K562 (cell line): ENCODE measurements at regions not wholly inside any gene's neighbourhood (a gene's known extent, or its start where the extent isn't known, plus 50 kb on each side); places are given as distances from the start of the nearest gene placed in this dataset.

Source experiments
- ATAC-seq: fragments of 200-7000 bp; cut with Tn5 transposase; 3 replicates; pipeline ENCODE4 v1.9.1; 2020; ENCODE audit warnings: moderate library complexity
- BruUV-seq: library from RNA; stranded (reverse); fragments of 400-500 nt; replicated peaks from 2 replicates; lab custom pipeline; 2021; lab: Mats Ljungman, UMichigan
- CTCF ChIA-PET: fragments of 300-600 bp; formaldehyde crosslinking; extraction: SDS; loops from one replicate; lab custom pipeline; 2021; ENCODE audit warnings: low intra/inter-chr PET ratio; lab: Yijun Ruan, JAX
- POLR2A ChIA-PET: fragments of 300-600, 350-650 bp; sonication (Branson Sonifier 250); formaldehyde crosslinking; extraction: SDS; loops from one replicate; lab custom pipeline; 2021; ENCODE audit warnings: antibody characterized with exemption, inconsistent platforms; lab: Yijun Ruan, JAX
- DNase-seq, 4 experiments: peaks; one replicate each; pipeline versions ENCODE4 v3.0.0 to v3.0.0-alpha.2; 2011 to 2018; ENCODE audit warnings: low spot score in 3 of 4, mixed read lengths in 3 of 4; ENCODE audit errors: extremely low read depth in 1 of 4
- FAIRE-seq: peaks from 2 replicates; lab custom pipeline; 2011; peaks lifted over from hg19 to GRCh38; lab: Jason Lieb, UNC
- H2AFZ ChIP-seq: 2 replicates; pipeline ENCODE4 v1.6.0; 2011; ENCODE audit warnings: low read depth, low read length, control low read depth, inconsistent platforms
- H3K27ac ChIP-seq: fragments of 200-600 bp; 3 replicates; pipeline ENCODE4 v1.8.0; 2011; ENCODE audit warnings: low read depth, mild to moderate bottlenecking, control low read depth, inconsistent platforms, low read length, moderate library complexity, mixed read lengths; ENCODE audit errors: extremely low read depth
- H3K27me3 ChIP-seq, 2 experiments: fragments of 300-600 bp in 1 of 2; 2 replicates in 1 of 2; 3 replicates in 1 of 2; pipeline versions ENCODE4 v1.6.0 to v1.8.0; 2011; ENCODE audit warnings: inconsistent platforms in 2 of 2, low read length in 2 of 2, mild to moderate bottlenecking in 1 of 2, mixed read lengths in 1 of 2, moderate library complexity in 1 of 2; ENCODE audit not compliant: control insufficient read depth in 2 of 2, insufficient read depth in 2 of 2
- H3K36me3 ChIP-seq: fragments of 300-600 bp; 3 replicates; pipeline ENCODE4 v1.8.0; 2011; ENCODE audit warnings: mild to moderate bottlenecking, low read length, inconsistent platforms; ENCODE audit not compliant: control insufficient read depth, insufficient read depth
- H3K4me1 ChIP-seq, 2 experiments: fragments of 200-600 bp in 1 of 2; replicated peaks in 1 of 2; 2 replicates in 1 of 2; 3 replicates in 1 of 2; pipeline versions ENCODE4 v1.5.1 to v1.8.0; 2011; ENCODE audit warnings: inconsistent platforms in 2 of 2, low read length in 2 of 2, mild to moderate bottlenecking in 1 of 2, mixed read lengths in 1 of 2, moderate library complexity in 1 of 2; ENCODE audit not compliant: control insufficient read depth in 2 of 2, insufficient read depth in 2 of 2
- H3K4me2 ChIP-seq: 2 replicates; pipeline ENCODE4 v1.6.1; 2011; ENCODE audit warnings: low read length, control low read depth, inconsistent platforms, mixed read lengths; ENCODE audit not compliant: insufficient read depth
- H3K4me3 ChIP-seq: fragments of 200-600 bp; sonication (generic), shearing (Covaris generic); 2 replicates; pipeline ENCODE4 v1.5.1; 2016; ENCODE audit warnings: control low read depth, inconsistent platforms
- H3K79me2 ChIP-seq: fragments of 200-600 bp; 3 replicates; pipeline ENCODE4 v1.8.0; 2011; ENCODE audit warnings: low read length, inconsistent platforms; ENCODE audit not compliant: control insufficient read depth, insufficient read depth
- H3K9ac ChIP-seq, 2 experiments: 2 replicates each; pipeline versions ENCODE4 v1.6.0 to v1.6.1; 2011; ENCODE audit warnings: low read depth in 2 of 2, low read length in 2 of 2, control low read depth in 1 of 2, inconsistent platforms in 1 of 2, mild to moderate bottlenecking in 1 of 2, mixed read lengths in 1 of 2; ENCODE audit not compliant: insufficient read depth in 1 of 2
- H3K9me1 ChIP-seq: one replicate; pipeline ENCODE4 v1.6.0; 2011; ENCODE audit warnings: inconsistent platforms, mild to moderate bottlenecking, low read length, moderate library complexity; ENCODE audit not compliant: control insufficient read depth, insufficient read depth
- H3K9me3 ChIP-seq: replicated peaks from 2 replicates; pipeline ENCODE4 v1.5.1; 2011; ENCODE audit warnings: low read depth, low read length, inconsistent platforms; ENCODE audit not compliant: control insufficient read depth, insufficient read depth
- H4K20me1 ChIP-seq: replicated peaks from 2 replicates; pipeline ENCODE4 v1.6.1; 2011; ENCODE audit warnings: low read length, inconsistent platforms, mixed read lengths; ENCODE audit not compliant: control insufficient read depth, insufficient read depth
- CHD1 ChIP-seq: fragments of 200-600 bp; sonication (generic); IDR thresholded peaks from one replicate; pipeline ENCODE4 v1.6.1; 2012; ENCODE audit warnings: mild to moderate bottlenecking, moderate library complexity, low read length, inconsistent platforms
- PBX2 ChIP-seq, 2 experiments: IDR thresholded peaks in 1 of 2; conservative IDR thresholded peaks in 1 of 2; 2 replicates each; pipeline ENCODE4 v1.6.1; 2016; ENCODE audit warnings: low read depth in 2 of 2, mild to moderate bottlenecking in 1 of 2, missing compliant biosample characterization in 1 of 2, missing genetic modification characterization in 1 of 2, moderate library complexity in 1 of 2
- ZNF311 ChIP-seq: fragments of 250-450 bp; sonication (Bioruptor Pico); IDR thresholded peaks from 2 replicates; pipeline ENCODE4 v1.4.0; 2020; ENCODE audit warnings: mild to moderate bottlenecking, moderate library complexity
- WGBS: fragments of 100-300 bp; shearing (Covaris generic); methylation state at CpG from one replicate; pipeline ENCODE4 v1.1.6; 2016; ENCODE audit warnings: low coverage, mixed read lengths; ENCODE audit not compliant: insufficient coverage; ENCODE audit errors: missing lambda C conversion rate; 5-methylcytosine and 5-hydroxymethylcytosine counted together
- in situ Hi-C: fragments of 300-500 bp; cut with MboI; formaldehyde crosslinking; loops from 4 replicates; pipeline ENCODE4 v1.15.0; 2018; ENCODE audit warnings: inconsistent platforms, mixed read lengths
- intact Hi-C: fragments of 100-400 bp; cut with micrococcal nuclease; formaldehyde crosslinking; loops from 2 replicates; pipeline ENCODE4 v1.14.2; 2022

- Histone ChIP-seq H4K20me1 (no peaks in the 10 kb centered on the region), H3K9ac (no peak overlapping the region), H3K27me3 (no peaks in the 10 kb centered on the region), H3K79me2 (no peaks in the 10 kb centered on the region), H3K4me3 (no peak overlapping the region), H3K9me3 (peaks cover 2% of the 10 kb centered on the region), H3K9me1 (no peaks in the 10 kb centered on the region), H2AFZ (no peak overlapping the region)
- DNase-seq (no peak), FAIRE-seq (no peak)
- in situ Hi-C loops = no loop called here
- TF ChIP-seq PBX2 (CRISPR knock-in tag; IDR thresholded peaks at IDR 0.05; ENCODE audit: low read depth) (no peak), PBX2 (tag; conservative IDR thresholded peaks at IDR 0.05; ENCODE audit: low read depth) (no peak), CHD1 (no peak), ZNF311 (CRISPR knock-in tag) (no peak)
- TF ChIP-seq, all 486 proteins: peak for 0
- Histone ChIP-seq H3K4me2 (no peak overlapping the region), H3K36me3 (no peaks in the 10 kb centered on the region), H3K4me1 (no peaks in the 10 kb centered on the region), H3K27ac (no peak overlapping the region)
- ChIA-PET CTCF (no interaction called here), POLR2A (no interaction called here)
- intact Hi-C loops = no loop called here
- ATAC-seq = no peak
- no TSS peak for BruUV-seq
- 9% methylated on average over 3 of the region's 3 CpGs for WGBS
These were observed 368.3 kb upstream of the OLFM3 start for GRCh38 chr1:102365071-102365470.
